ENCODE measurements at regions not wholly inside any gene's neighbourhood (a gene's known extent, or its start where the extent isn't known, plus 50 kb on each side); places are given as distances from the start of the nearest gene placed in this dataset.

DNA sequence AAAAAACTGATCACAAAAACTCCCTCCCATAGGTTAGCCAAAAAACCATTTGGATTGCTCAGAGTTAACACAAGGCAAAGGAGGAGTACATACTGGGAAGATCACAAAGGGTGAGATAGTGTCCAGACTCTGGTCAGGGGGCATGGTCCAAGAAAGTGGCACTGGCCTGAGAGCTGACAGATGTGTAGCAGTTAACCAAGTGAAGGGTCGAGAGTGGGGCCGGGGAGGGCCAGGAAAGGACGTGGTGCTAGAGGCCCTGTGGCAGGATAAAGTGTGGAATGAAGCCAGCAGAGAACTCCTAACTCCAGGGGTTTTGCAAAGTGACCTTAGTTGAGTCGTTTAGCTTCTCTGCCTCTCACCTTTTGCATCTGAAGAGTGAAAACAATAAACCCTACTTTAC is 290.5 kb downstream of the FOXA2 start:
- no peak overlapping the region for H4K5ac ChIP-seq (ENCODE audit: insufficient read length, low read depth, low read length)
- H2BK12ac ChIP-seq (ENCODE audit: insufficient read length, low read depth, low read length) = no peak overlapping the region
- TF ChIP-seq, protein P1, sequence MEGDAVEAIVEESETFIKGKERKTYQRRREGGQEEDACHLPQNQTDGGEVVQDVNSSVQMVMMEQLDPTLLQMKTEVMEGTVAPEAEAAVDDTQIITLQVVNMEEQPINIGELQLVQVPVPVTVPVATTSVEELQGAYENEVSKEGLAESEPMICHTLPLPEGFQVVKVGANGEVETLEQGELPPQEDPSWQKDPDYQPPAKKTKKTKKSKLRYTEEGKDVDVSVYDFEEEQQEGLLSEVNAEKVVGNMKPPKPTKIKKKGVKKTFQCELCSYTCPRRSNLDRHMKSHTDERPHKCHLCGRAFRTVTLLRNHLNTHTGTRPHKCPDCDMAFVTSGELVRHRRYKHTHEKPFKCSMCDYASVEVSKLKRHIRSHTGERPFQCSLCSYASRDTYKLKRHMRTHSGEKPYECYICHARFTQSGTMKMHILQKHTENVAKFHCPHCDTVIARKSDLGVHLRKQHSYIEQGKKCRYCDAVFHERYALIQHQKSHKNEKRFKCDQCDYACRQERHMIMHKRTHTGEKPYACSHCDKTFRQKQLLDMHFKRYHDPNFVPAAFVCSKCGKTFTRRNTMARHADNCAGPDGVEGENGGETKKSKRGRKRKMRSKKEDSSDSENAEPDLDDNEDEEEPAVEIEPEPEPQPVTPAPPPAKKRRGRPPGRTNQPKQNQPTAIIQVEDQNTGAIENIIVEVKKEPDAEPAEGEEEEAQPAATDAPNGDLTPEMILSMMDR (conservative IDR thresholded peaks at IDR 0.05) = no peak
- H3K27me3 ChIP-seq (ENCODE audit: insufficient read depth, low read length) = no peaks in the 10 kb centered on the region
- H3K9ac ChIP-seq (ENCODE audit: extremely low read depth, insufficient read length, low read length) = no peak overlapping the region
- H3K14ac ChIP-seq (ENCODE audit: insufficient read depth, low read length) = no peak overlapping the region
- no peak overlapping the region for H3K56ac ChIP-seq (ENCODE audit: insufficient read length, low read depth, low read length)
- H4K91ac ChIP-seq (ENCODE audit: insufficient read length, low read depth, low read length) = no peak overlapping the region
- no peaks in the 10 kb centered on the region for H3K23me2 ChIP-seq (ENCODE audit: insufficient read length, low read depth, low read length, poor library complexity, severe bottlenecking)
- no peak overlapping the region for H4K8ac ChIP-seq (replicated peaks; ENCODE audit: insufficient read length, low read depth, low read length)
- H2AK5ac ChIP-seq (ENCODE audit: insufficient read length, low read length) = no peak overlapping the region
- H3K23ac ChIP-seq (ENCODE audit: insufficient read length, low read depth, low read length) = no peak overlapping the region
- no peak overlapping the region for H3K18ac ChIP-seq (ENCODE audit: insufficient read length, low read depth, low read length)
- no CpG with 5 or more reads among the region's 4 CpGs for WGBS (ENCODE audit: extremely low coverage, insufficient read length, low lambda C conversion rate)
- DNase-seq = no peak
- Mint-ChIP-seq H3K27me3 (ENCODE audit: low read depth) (peaks cover 22% of the 10 kb centered on the region), H3K9me3 (peaks cover 2 to 5% of the 10 kb centered on the region in 2 experiments; a peak in 1 of 5 replicates), H3K4me3 (no peak overlapping the region), H3K4me1 (no peaks in the 10 kb centered on the region), H3K27ac (no peak overlapping the region), H3K36me3 (ENCODE audit: insufficient read depth in 1 of 3, low read depth in 3 of 3) (peaks cover 0 to 2% (median 0%) of the 10 kb centered on the region in 3 experiments; a peak in 2 of 7 replicates)
- H3K79me1 ChIP-seq (ENCODE audit: insufficient read depth, low read depth, low read length, poor library complexity, severe bottlenecking) = no peaks in the 10 kb centered on the region
- H2BK120ac ChIP-seq (ENCODE audit: low read depth, low read length, poor library complexity, severe bottlenecking) = no peak overlapping the region
- H2BK20ac ChIP-seq (ENCODE audit: low read depth, low read length, poor library complexity, severe bottlenecking) = no peak overlapping the region
- H3K79me2 ChIP-seq (ENCODE audit: insufficient read depth, low read length) = no peaks in the 10 kb centered on the region
- no peak overlapping the region for H3T11ph ChIP-seq (ENCODE audit: low read length)
- no peak overlapping the region for H3K4ac ChIP-seq (ENCODE audit: low read depth, low read length)
- H3K4me1 ChIP-seq (ENCODE audit: insufficient read depth, low read length) = no peaks in the 10 kb centered on the region
- no peaks in the 10 kb centered on the region for H3K9me3 ChIP-seq (ENCODE audit: control insufficient read depth, low read depth, low read length)
- no peak overlapping the region for H2BK15ac ChIP-seq (ENCODE audit: low read depth, low read length)
- H3K4me2 ChIP-seq (ENCODE audit: insufficient read depth, insufficient read length, low read length) = no peak overlapping the region
- no peaks in the 10 kb centered on the region for H4K20me1 ChIP-seq (ENCODE audit: control insufficient read depth, insufficient read depth, insufficient read length)
- no peak overlapping the region for H2AFZ ChIP-seq (ENCODE audit: low read length)
- H2BK5ac ChIP-seq (ENCODE audit: insufficient read length, low read length) = no peak overlapping the region
- no peak overlapping the region for H3K27ac ChIP-seq (ENCODE audit: insufficient read length, low read depth, low read length)

All from H9 (cell line).